Mesodermal cell (in vitro differentiated cells): ENCODE measurements at regions not wholly inside any gene's neighbourhood (a gene's known extent, or its start where the extent isn't known, plus 50 kb on each side); places are given as distances from the start of the nearest gene placed in this dataset.

Experiments
- H3K27ac ChIP-seq: 2 replicates; pipeline ENCODE4 v1.7.0; 2013; ENCODE audit warnings: mild to moderate bottlenecking, low read depth, low read length, moderate library complexity; ENCODE audit not compliant: severe bottlenecking
- H3K36me3 ChIP-seq: 2 replicates; pipeline ENCODE4 v1.7.1; 2013; ENCODE audit warnings: mild to moderate bottlenecking, low read length, moderate library complexity; ENCODE audit not compliant: control insufficient read depth, insufficient read depth
- H3K4me1 ChIP-seq: one replicate; pipeline ENCODE4 v1.7.1; 2013; ENCODE audit warnings: mild to moderate bottlenecking, low read length; ENCODE audit not compliant: insufficient read depth, control insufficient read depth, poor library complexity, severe bottlenecking
- H3K4me3 ChIP-seq: 2 replicates; pipeline ENCODE4 v1.7.0; 2013; ENCODE audit warnings: low read length, control low read depth, mild to moderate bottlenecking; ENCODE audit not compliant: insufficient read depth, poor library complexity, severe bottlenecking; ENCODE audit errors: extremely low read depth
- H3K9me3 ChIP-seq: 2 replicates; pipeline ENCODE4 v1.7.1; 2013; ENCODE audit warnings: mild to moderate bottlenecking, low read length, moderate library complexity; ENCODE audit not compliant: control insufficient read depth
- WGBS, 2 experiments: methylation state at CpG; one replicate each; pipeline ENCODE4 v1.1.5; 2013; ENCODE audit warnings: missing lambda C conversion rate in 2 of 2; ENCODE audit not compliant: insufficient coverage in 2 of 2; 5-methylcytosine and 5-hydroxymethylcytosine counted together

- H3K4me1 ChIP-seq, result no peaks in the 10 kb centered on the region
- no peak overlapping the region for H3K4me3 ChIP-seq
- no peaks in the 10 kb centered on the region for H3K36me3 ChIP-seq
- 100% methylated on average over 1 of the region's 2 CpGs; no CpG with 5 or more reads in 1 of the 2 experiments for WGBS, 2 experiments
- no peaks in the 10 kb centered on the region for H3K9me3 ChIP-seq
- H3K27ac ChIP-seq, result no peak overlapping the region
Measured at GRCh38 chr13:104799152-104799551, 1732.9 kb upstream of the SLC10A2 start.

- no peaks in the 10 kb centered on the region for H3K9me3 ChIP-seq
- 75% methylated on average over 1 of the region's 1 CpG; no CpG with 5 or more reads in 1 of the 2 experiments for WGBS, 2 experiments
- H3K4me1 ChIP-seq, result no peaks in the 10 kb centered on the region
- H3K4me3 ChIP-seq, result no peak overlapping the region
- no peak overlapping the region for H3K27ac ChIP-seq
- no peaks in the 10 kb centered on the region for H3K36me3 ChIP-seq
Measured at GRCh38 chr13:104798486-104798885, 1732.3 kb upstream of the SLC10A2 start.

- H3K9me3 ChIP-seq, result no peaks in the 10 kb centered on the region
- no peaks in the 10 kb centered on the region for H3K36me3 ChIP-seq
- no peaks in the 10 kb centered on the region for H3K4me1 ChIP-seq
- H3K27ac ChIP-seq, result no peak overlapping the region
- 100% methylated on average over 1 of the region's 2 CpGs; no CpG with 5 or more reads in 1 of the 2 experiments for WGBS, 2 experiments
- no peak overlapping the region for H3K4me3 ChIP-seq
Measured at GRCh38 chr13:104796581-104796980, 1730.4 kb upstream of the SLC10A2 start.

GRCh38 chr13:104785952-104786351 is 1719.7 kb upstream of the SLC10A2 start:
- WGBS, 2 experiments, result 80 to 81% methylated on average over 3 to 4 of the region's 5 CpGs
- no peak overlapping the region for H3K4me3 ChIP-seq

GRCh38 chr13:104784891-104785290 is 1718.7 kb upstream of the SLC10A2 start:
- no peaks in the 10 kb centered on the region for H3K36me3 ChIP-seq
- H3K9me3 ChIP-seq, result no peaks in the 10 kb centered on the region
- H3K27ac ChIP-seq, result no peak overlapping the region
- H3K4me1 ChIP-seq, result no peaks in the 10 kb centered on the region
- no peak overlapping the region for H3K4me3 ChIP-seq

More at GRCh38 chr13:104785952-104786351, 1719.7 kb upstream of the SLC10A2 start:
- H3K4me1 ChIP-seq, result no peaks in the 10 kb centered on the region
- no peaks in the 10 kb centered on the region for H3K36me3 ChIP-seq
- no peak overlapping the region for H3K27ac ChIP-seq
- H3K9me3 ChIP-seq, result no peaks in the 10 kb centered on the region

GRCh38 chr13:104782741-104783140 is 1716.5 kb upstream of the SLC10A2 start:
- H3K36me3 ChIP-seq, result no peaks in the 10 kb centered on the region
- peaks cover 6% of the 10 kb centered on the region for H3K4me1 ChIP-seq
- H3K27ac ChIP-seq, result no peak overlapping the region
- no peaks in the 10 kb centered on the region for H3K9me3 ChIP-seq
- H3K4me3 ChIP-seq, result no peak overlapping the region
- WGBS, 2 experiments, result 47 to 75% methylated on average over 1 to 2 of the region's 2 CpGs

- no peak overlapping the region for H3K27ac ChIP-seq
- WGBS, 2 experiments, result 51 to 58% methylated on average over 2 of the region's 4 CpGs
- H3K4me3 ChIP-seq, result no peak overlapping the region
- peaks cover 6% of the 10 kb centered on the region for H3K4me1 ChIP-seq
- no peaks in the 10 kb centered on the region for H3K36me3 ChIP-seq
- no peaks in the 10 kb centered on the region for H3K9me3 ChIP-seq
Measured at GRCh38 chr13:104779311-104779993, 1713.2 kb upstream of the SLC10A2 start.

GRCh38 chr13:104773775-104774174 is 1707.6 kb upstream of the SLC10A2 start:
- no peaks in the 10 kb centered on the region for H3K9me3 ChIP-seq
- no peaks in the 10 kb centered on the region for H3K36me3 ChIP-seq
- no peak overlapping the region for H3K4me3 ChIP-seq
- 0% methylated on average over 1 of the region's 2 CpGs; no CpG with 5 or more reads in 1 of the 2 experiments for WGBS, 2 experiments
- H3K27ac ChIP-seq, result no peak overlapping the region
- no peaks in the 10 kb centered on the region for H3K4me1 ChIP-seq

- no peaks in the 10 kb centered on the region for H3K4me1 ChIP-seq
- no peaks in the 10 kb centered on the region for H3K36me3 ChIP-seq
- H3K4me3 ChIP-seq, result no peak overlapping the region
- no peak overlapping the region for H3K27ac ChIP-seq
- 62 to 93% methylated on average over 2 to 3 of the region's 4 CpGs for WGBS, 2 experiments
- no peaks in the 10 kb centered on the region for H3K9me3 ChIP-seq
Measured at GRCh38 chr13:104769545-104769944, 1703.3 kb upstream of the SLC10A2 start.

- Histone ChIP-seq H3K27ac (no peak overlapping the region), H3K4me3 (no peak overlapping the region), H3K4me1 (no peaks in the 10 kb centered on the region), H3K36me3 (no peaks in the 10 kb centered on the region), H3K9me3 (no peaks in the 10 kb centered on the region)
Measured at GRCh38 chr13:104766319-104766718, 1700.1 kb upstream of the SLC10A2 start.

- 88 to 100% methylated on average over 1 of the region's 4 CpGs for WGBS, 2 experiments
- Histone ChIP-seq H3K36me3 (no peaks in the 10 kb centered on the region), H3K27ac (no peak overlapping the region), H3K4me1 (no peaks in the 10 kb centered on the region), H3K4me3 (no peak overlapping the region), H3K9me3 (no peaks in the 10 kb centered on the region)
Measured at GRCh38 chr13:104764600-104764999, 1698.4 kb upstream of the SLC10A2 start.
